HG03521 (cell line): ENCODE measurements at regions not wholly inside any gene's neighbourhood (a gene's known extent, or its start where the extent isn't known, plus 50 kb on each side); places are given as distances from the start of the nearest gene placed in this dataset.
"Not testable (repeated sequence)": the region's sequence is repeated elsewhere in the genome, so short reads cannot be mapped to it uniquely, and the experiment has no call there.

Source experiments
- ATAC-seq: cut with Tn5 transposase; IDR thresholded peaks from one replicate; pipeline ENCODE4 v1.9.1; 2021; ENCODE audit warnings: mild to moderate bottlenecking, moderate library complexity; ENCODE audit not compliant: unreplicated experiment

- no peak for ATAC-seq
These were observed 173.1 kb downstream of the LACC1 start for GRCh38 chr13:44052780-44053184.

DNA sequence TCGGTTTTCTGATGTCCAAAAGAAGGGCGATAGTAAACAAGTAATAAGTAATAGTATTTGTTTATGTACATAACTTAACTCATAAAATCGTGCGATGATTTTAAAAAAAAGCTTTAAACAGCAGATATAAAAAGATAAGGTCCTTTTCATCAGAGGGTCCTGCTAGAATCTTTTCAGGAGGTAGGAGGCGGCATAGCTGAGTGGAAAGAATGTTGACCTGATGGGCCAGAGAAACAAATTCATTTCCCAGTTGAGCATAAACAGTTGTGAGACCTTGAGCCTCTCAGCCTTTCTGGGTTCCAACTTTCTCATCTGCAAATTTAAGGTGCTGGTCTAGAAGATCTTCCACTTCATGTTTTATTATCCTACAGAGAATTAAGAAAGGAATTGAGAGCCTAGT, 173.5 kb downstream of the LACC1 start:
- no peak for ATAC-seq

DNA sequence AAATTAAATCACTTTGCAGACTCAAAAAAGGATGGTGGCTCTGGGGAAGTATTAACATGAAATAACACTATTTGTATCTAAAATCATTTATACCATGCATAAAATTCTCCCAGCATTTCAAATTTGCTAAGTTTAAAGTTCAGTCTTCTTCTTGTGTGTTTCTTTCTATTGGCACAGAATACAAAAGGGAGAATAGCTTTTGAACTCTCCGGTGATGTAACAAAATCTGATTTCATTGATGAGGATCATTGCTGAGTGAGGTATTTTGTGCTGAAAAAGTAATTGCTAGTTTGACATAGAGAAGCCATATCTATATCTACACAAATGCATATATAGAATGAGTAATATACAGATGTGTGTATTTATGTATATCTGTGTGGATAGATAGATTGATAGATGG, 174.8 kb downstream of the LACC1 start:
- no peak for ATAC-seq

- ATAC-seq, result not testable (repeated sequence)
These were observed 176.0 kb downstream of the LACC1 start for GRCh38 chr13:44055681-44056080.

- no peak for ATAC-seq
These were observed 178.4 kb downstream of the LACC1 start for GRCh38 chr13:44058067-44058466.

- ATAC-seq, result no peak
These were observed 179.0 kb downstream of the LACC1 start for GRCh38 chr13:44058624-44059215.

DNA sequence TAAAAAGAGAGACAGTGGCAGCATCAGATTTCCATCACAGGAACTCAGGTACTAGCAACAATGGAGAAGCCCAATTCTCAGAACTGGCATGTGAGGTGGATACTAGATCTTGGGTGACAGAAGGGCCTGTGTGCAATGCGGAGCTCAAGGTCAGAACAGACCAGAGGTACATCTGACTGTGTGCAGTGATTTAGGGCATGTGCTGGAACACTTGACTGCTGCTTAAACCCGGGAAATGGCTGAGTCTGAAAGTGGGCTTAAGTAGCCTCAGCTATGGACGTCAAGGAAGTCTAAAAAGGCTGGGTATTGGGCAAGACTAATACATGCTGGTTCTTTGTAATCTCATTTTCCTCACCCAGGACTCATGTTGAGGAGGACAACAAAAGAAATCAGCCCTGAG, 182.2 kb downstream of the LACC1 start:
- no peak for ATAC-seq

GRCh38 chr13:44063467-44063866, 183.8 kb downstream of the LACC1 start:
- no peak for ATAC-seq

DNA sequence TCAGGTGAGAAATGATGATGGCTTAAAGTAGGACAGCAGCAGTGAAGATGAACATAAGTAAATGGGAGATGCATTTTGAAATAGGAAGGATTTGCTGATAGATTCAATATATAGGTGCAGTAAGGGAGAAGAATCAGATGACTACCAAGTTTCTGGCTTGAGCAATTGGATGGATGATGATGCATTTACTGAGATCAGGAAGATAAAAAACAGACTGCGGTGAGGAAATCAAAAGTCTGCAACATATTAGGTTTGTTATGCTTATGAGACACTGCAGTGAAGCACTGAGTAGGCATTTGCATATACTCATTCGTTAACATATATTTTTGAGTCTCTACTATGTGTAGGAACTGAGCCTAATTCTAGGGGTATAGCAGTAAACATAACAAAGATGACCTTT, 184.2 kb downstream of the LACC1 start:
- ATAC-seq, result no peak

- ATAC-seq, result no peak
These were observed 184.7 kb downstream of the LACC1 start for GRCh38 chr13:44064357-44064756.

DNA sequence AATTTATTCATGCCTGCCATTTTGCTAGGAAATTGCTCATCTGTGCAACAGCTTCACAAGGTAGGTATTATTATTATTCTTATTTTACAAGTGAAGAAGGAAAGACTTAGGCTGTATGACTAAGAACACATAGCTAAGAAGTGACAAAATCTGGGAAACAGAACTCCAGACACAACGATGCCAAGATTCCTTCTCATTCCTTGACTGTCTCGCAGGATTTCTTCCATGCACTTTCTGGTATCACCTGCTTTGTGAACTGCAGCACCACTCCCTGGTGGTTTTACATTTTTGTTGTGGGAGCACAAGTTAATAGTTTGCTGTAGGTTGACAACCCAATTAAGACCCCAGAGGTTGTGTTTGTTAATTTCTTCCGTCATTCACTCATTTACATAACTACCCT, 188.5 kb downstream of the LACC1 start:
- ATAC-seq, result no peak

DNA sequence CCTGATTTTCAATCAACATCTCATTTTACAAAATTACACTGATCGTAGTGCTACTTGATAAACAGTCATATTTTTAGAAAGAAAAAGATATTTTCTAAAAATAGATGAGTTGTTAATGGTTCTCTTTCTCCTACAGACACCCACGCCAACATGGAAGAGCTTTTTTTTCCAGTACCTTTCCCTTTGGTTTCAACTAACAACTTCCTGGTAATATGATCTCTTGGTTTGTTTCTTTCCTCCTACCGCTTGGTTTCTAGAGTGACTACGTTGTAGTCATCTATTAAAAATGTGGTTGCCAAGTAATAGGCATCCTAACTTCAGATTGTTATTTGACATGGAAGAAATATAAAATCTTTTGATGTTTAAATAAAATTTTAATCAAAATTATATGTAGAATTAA, 189.0 kb downstream of the LACC1 start:
- no peak for ATAC-seq

- no peak for ATAC-seq
These were observed 192.8 kb downstream of the LACC1 start for GRCh38 chr13:44072536-44072935.

DNA sequence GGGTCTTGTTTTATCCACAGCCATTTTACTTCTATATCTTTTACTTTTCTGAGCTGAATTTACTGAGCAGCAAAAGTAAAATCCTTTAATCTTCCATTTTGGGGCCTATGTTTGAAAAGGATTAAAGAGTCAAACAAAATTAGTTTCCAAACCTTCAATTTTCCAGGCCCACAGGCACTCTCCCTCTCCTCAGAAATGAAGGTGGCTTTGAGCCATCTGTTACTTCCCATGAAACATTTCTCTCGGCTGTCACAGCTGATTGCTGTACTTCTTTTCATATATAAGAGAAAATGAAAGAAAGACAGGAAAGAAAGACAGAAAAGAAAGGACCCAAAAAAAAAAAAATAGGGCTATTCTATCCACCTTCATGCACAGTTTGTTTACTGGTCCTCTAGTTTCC, 194.9 kb downstream of the LACC1 start:
- ATAC-seq, result no peak

DNA sequence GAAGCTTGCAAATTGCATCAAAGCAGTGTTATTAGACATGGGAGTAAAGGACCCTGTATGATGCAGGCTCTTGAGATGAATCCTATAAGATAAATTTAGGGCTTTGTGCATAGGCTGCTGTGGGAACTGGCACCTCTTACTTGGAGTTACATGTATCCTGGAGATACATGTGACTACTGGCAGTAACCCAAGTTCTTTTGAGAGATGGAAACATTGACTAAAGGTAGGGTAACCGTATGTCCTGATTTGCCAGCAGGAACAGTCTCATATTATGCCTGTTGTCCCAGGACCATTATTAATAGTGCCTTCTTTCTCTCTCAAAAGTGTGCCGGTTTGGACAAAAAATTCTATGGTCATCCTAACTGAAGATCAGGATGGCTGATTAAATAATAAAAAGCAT, 195.4 kb downstream of the LACC1 start:
- no peak for ATAC-seq

GRCh38 chr13:44078806-44079376, 199.2 kb downstream of the LACC1 start:
- no peak for ATAC-seq

- ATAC-seq, result no peak
These were observed 199.9 kb downstream of the LACC1 start for GRCh38 chr13:44079413-44080205.

- no peak for ATAC-seq
These were observed 204.4 kb downstream of the LACC1 start for GRCh38 chr13:44084146-44084545.

DNA sequence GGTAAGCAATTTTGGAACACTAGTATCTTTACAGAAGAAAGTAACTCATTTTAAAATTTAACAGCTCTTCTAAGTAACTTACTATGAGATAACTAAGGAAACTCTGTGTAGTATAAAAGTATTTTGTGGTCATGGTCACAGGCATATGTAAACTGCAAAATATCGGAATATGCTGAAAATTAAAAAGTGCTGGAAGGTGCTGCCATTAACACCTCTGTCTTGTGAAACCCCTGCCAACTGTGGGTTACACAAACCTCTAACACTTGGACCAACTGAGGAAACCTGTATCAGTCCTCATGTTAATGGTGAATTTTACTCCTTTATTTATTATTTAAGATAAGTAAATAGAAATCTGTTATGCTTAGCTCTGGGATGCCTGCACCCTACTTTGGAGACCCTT, 206.7 kb downstream of the LACC1 start:
- no peak for ATAC-seq

DNA sequence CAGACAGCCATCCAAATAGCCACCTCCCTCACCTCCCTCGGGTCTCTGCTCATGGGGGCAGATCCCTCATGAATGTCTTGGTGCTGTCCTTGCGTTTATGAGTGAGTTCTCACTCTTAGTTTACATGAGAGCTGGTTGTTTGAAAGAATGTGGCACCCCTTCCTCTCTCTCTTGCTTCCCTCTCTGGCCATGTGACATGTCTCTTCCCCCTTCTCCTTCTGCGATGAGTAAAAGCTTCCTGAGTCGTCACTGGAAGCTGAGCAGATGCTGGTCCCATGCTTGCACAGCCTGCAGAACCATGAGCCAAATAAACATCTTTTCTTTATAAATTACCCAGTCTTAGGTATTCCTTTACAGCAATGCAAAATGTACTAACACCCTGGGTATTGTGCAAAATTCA, 208.7 kb downstream of the LACC1 start:
- no peak for ATAC-seq

- ATAC-seq, result no peak
These were observed 209.3 kb downstream of the LACC1 start for GRCh38 chr13:44088991-44089413.

DNA sequence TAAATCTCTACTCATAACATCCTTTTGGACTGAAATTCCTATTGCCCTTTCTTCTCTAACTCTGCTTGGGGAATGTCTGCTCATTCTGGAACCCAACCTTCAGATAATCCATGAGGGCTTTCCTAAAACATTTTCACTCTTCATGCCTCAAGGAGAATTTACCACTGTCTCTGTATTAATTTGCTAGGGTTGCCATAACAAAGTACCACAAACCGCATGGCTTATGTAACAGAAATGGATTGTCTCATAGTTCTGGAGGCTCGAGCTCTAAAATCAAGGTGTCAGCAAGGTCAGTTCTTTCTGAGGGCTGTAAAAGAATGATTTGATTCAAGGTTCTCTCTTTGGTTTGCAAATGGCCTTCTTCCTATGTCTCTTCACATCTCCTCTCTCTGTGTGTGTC, 209.7 kb downstream of the LACC1 start:
- no peak for ATAC-seq
